SK-N-SH (cell line): ENCODE measurements at regions not wholly inside any gene's neighbourhood (a gene's known extent, or its start where the extent isn't known, plus 50 kb on each side); places are given as distances from the start of the nearest gene placed in this dataset.
"Not testable (repeated sequence)": the region's sequence is repeated elsewhere in the genome, so short reads cannot be mapped to it uniquely, and the experiment has no call there.

Experiments used
- CHD2 ChIP-seq: fragments of 150-350 bp; IDR thresholded peaks from 2 replicates; pipeline ENCODE4 v1.6.1; 2018; ENCODE audit warnings: low read length; ENCODE audit not compliant: partially characterized antibody
- EZH2phosphoT487 ChIP-seq: fragments of 200-600 bp; sonication (generic); IDR thresholded peaks from 2 replicates; pipeline ENCODE4 v1.6.1; 2017; ENCODE audit warnings: low read depth, mixed run types, mild to moderate bottlenecking, antibody characterized with exemption, moderate library complexity, borderline replicate concordance
- FOXM1 ChIP-seq: IDR thresholded peaks from 2 replicates; pipeline ENCODE4 v1.4.0; 2012; ENCODE audit warnings: low read depth, mild to moderate bottlenecking
- GABPA ChIP-seq: IDR thresholded peaks from 2 replicates; pipeline ENCODE4 v1.4.0; 2012; ENCODE audit warnings: low read depth, mild to moderate bottlenecking
- JUND ChIP-seq: IDR thresholded peaks from 2 replicates; pipeline ENCODE4 v1.4.0; 2012
- NFIC ChIP-seq: IDR thresholded peaks from 2 replicates; pipeline ENCODE4 v1.4.0; 2012; ENCODE audit warnings: borderline replicate concordance
- POLR2AphosphoS5 ChIP-seq: IDR thresholded peaks from 2 replicates; pipeline ENCODE4 v1.6.1; 2012; ENCODE audit warnings: low read depth, low read length
- RAD21 ChIP-seq: IDR thresholded peaks from 2 replicates; pipeline ENCODE4 v1.6.1; 2012; ENCODE audit warnings: mild to moderate bottlenecking, low read length
- RFX5 ChIP-seq: IDR thresholded peaks from 2 replicates; pipeline ENCODE4 v1.6.1; 2012; ENCODE audit warnings: mild to moderate bottlenecking, improper control_type of control experiment, low read length
- TAF1 ChIP-seq: IDR thresholded peaks from 2 replicates; pipeline ENCODE4 v1.6.1; 2012; ENCODE audit warnings: low read depth, mild to moderate bottlenecking, low read length, moderate library complexity, borderline replicate concordance
- TF ChIP-seq, protein P1 (sequence below): fragments of 200-600 bp; sonication (generic); IDR thresholded peaks from 2 replicates; pipeline ENCODE4 v1.6.1; 2017; ENCODE audit warnings: antibody characterized with exemption, mild to moderate bottlenecking, moderate library complexity
- TF ChIP-seq, protein P2 (sequence below): IDR thresholded peaks from 2 replicates; pipeline ENCODE4 v1.4.0; 2012; ENCODE audit warnings: low read depth

DNA sequence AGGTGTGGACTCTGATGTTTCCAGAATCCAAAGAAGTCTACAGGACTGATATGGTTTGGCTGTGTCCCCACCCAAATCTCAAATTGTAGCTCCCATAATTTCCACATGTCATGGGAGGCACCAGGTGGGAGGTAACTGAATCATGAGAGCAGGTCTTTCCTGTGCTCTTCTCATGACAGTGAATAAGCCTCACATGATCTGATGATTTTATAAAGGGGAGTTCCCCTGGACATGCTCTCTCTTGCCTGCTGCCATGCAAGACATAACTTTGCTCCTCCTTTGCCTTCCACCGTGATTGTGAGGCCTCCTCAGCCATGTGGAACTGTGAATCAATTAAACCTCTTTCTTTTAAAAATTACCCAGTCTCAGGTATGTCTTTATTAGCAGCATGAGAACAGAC, 1205.3 kb downstream of the SLC16A7 start:
- TF ChIP-seq GABPA, TAF1, NFIC, FOXM1, POLR2AphosphoS5, RAD21, EZH2phosphoT487, JUND, RFX5, CHD2: not testable (repeated sequence)
- TF ChIP-seq, protein P1, sequence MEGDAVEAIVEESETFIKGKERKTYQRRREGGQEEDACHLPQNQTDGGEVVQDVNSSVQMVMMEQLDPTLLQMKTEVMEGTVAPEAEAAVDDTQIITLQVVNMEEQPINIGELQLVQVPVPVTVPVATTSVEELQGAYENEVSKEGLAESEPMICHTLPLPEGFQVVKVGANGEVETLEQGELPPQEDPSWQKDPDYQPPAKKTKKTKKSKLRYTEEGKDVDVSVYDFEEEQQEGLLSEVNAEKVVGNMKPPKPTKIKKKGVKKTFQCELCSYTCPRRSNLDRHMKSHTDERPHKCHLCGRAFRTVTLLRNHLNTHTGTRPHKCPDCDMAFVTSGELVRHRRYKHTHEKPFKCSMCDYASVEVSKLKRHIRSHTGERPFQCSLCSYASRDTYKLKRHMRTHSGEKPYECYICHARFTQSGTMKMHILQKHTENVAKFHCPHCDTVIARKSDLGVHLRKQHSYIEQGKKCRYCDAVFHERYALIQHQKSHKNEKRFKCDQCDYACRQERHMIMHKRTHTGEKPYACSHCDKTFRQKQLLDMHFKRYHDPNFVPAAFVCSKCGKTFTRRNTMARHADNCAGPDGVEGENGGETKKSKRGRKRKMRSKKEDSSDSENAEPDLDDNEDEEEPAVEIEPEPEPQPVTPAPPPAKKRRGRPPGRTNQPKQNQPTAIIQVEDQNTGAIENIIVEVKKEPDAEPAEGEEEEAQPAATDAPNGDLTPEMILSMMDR, result not testable (repeated sequence)
- TF ChIP-seq, protein P2, sequence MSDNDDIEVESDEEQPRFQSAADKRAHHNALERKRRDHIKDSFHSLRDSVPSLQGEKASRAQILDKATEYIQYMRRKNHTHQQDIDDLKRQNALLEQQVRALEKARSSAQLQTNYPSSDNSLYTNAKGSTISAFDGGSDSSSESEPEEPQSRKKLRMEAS, result not testable (repeated sequence)
